ENCODE measurements at regions not wholly inside any gene's neighbourhood (a gene's known extent, or its start where the extent isn't known, plus 50 kb on each side); places are given as distances from the start of the nearest gene placed in this dataset.
A peak's percentile ranks its signal among the peaks of the same experiment; 100 is the strongest.
"Not testable (repeated sequence)": the region's sequence is repeated elsewhere in the genome, so short reads cannot be mapped to it uniquely, and the experiment has no call there.

DNA sequence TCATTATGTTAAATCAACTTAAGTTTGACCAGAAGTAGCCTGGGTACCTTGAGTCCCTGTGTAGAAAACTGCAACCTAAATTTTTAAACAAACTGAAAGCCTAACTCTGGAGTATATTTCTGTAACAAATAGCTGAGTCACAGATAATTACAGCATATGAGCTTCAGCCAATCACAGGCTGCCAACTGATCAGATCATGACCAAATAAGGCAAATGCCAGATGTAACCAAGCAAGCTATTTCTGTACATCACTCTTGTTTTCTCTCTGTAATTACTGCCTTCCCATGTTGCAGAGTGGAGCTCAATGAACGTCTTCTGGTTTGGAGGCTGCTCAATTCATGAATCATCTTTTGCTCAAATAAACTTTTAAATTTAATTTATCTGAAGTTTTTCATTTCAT lies 980.9 kb upstream of the DIAPH2 start:
- Histone ChIP-seq H3K4me3 (ENCODE audit: low read depth, low read length) (no peak overlapping the region), H3K4me1 (ENCODE audit: control insufficient read depth, insufficient read depth, low read length) (no peaks in the 10 kb centered on the region), H3K27me3 (ENCODE audit: control insufficient read depth, insufficient read depth, low read length) (no peaks in the 10 kb centered on the region), H3K36me3 (ENCODE audit: control insufficient read depth, insufficient read depth, low read length) (no peaks in the 10 kb centered on the region), H3K9me3 (ENCODE audit: control insufficient read depth, insufficient read depth, low read length) (no peaks in the 10 kb centered on the region), H3K9ac (ENCODE audit: low read depth, low read length) (no peak overlapping the region)

DNA sequence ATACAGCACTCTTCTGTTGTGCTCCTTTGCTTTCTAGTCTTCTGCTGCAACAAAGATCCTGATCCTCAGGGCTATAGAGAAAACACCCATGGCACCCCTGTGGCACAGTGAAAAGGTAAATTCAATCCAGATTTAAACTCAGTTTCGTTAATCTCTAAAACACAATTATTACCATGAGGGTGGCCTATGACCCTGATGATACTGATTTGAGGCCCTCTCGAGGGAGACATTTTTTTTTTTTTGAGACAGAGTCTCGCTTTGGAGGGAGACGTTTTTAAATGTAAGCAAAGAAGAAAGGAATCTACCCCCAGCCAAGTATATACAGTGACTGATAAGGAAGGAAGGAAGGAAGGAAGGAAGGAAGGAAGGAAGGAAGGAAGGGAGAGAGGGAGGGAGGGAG lies 967.8 kb upstream of the DIAPH2 start:
- no peaks in the 10 kb centered on the region for H3K9me3 ChIP-seq (ENCODE audit: control insufficient read depth, insufficient read depth, low read length)
- H3K9ac ChIP-seq (ENCODE audit: low read depth, low read length): no peak overlapping the region
- H3K4me3 ChIP-seq (ENCODE audit: low read depth, low read length): no peak overlapping the region
- no peaks in the 10 kb centered on the region for H3K36me3 ChIP-seq (ENCODE audit: control insufficient read depth, insufficient read depth, low read length)
- no peaks in the 10 kb centered on the region for H3K27me3 ChIP-seq (ENCODE audit: control insufficient read depth, insufficient read depth, low read length)
- H3K4me1 ChIP-seq (ENCODE audit: control insufficient read depth, insufficient read depth, low read length): no peaks in the 10 kb centered on the region

DNA sequence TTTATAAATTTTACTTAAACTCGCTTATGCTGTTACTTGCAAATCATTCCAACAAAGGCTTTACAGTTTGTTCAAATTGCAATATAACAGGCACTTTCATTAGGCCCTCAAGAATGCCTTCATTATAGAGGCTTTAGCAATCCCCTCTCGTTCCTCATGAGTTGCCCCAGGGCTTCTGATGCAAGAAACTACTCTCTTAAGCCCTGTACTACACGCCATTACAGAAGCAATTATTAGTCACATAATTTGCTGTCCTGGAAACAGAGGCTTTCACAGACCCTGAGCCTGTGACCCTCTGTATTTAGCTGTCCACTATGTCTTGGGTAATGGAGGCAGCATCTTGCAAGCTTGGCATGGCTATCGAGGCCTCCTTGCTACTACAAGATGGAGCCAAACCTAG lies 965.9 kb upstream of the DIAPH2 start:
- H3K4me3 ChIP-seq (ENCODE audit: low read depth, low read length): no peak overlapping the region

DNA sequence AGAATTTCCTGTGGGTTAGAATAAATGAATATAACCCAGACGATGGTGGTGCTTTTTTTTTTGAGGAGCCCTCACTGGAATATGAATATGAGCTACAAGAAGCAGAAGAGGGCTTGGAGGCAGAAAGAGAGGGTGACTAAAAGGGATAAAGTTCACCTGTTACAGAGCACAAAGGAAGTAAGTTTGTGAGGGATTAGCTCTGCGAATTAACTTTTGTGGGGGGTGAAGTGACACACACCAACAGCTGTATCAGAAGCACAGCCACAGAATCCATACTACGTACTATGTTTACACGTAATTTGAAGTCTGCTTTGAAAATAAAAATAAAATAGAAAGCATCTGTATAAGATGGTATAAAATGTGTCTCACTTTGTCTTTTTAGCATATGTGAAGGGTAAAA lies 963.6 kb upstream of the DIAPH2 start:
- Histone ChIP-seq H3K27me3 (ENCODE audit: control insufficient read depth, insufficient read depth, low read length) (no peaks in the 10 kb centered on the region), H3K4me3 (ENCODE audit: low read depth, low read length) (no peak overlapping the region), H3K4me1 (ENCODE audit: control insufficient read depth, insufficient read depth, low read length) (no peaks in the 10 kb centered on the region), H3K9ac (ENCODE audit: low read depth, low read length) (no peak overlapping the region), H3K9me3 (ENCODE audit: control insufficient read depth, insufficient read depth, low read length) (no peaks in the 10 kb centered on the region), H3K36me3 (ENCODE audit: control insufficient read depth, insufficient read depth, low read length) (no peaks in the 10 kb centered on the region)

More for the DNA sequence above, 965.9 kb upstream of the DIAPH2 start:
- H3K27me3 ChIP-seq (ENCODE audit: control insufficient read depth, insufficient read depth, low read length): no peaks in the 10 kb centered on the region
- no peaks in the 10 kb centered on the region for H3K4me1 ChIP-seq (ENCODE audit: control insufficient read depth, insufficient read depth, low read length)
- H3K36me3 ChIP-seq (ENCODE audit: control insufficient read depth, insufficient read depth, low read length): no peaks in the 10 kb centered on the region
- H3K9ac ChIP-seq (ENCODE audit: low read depth, low read length): no peak overlapping the region
- H3K9me3 ChIP-seq (ENCODE audit: control insufficient read depth, insufficient read depth, low read length): no peaks in the 10 kb centered on the region

DNA sequence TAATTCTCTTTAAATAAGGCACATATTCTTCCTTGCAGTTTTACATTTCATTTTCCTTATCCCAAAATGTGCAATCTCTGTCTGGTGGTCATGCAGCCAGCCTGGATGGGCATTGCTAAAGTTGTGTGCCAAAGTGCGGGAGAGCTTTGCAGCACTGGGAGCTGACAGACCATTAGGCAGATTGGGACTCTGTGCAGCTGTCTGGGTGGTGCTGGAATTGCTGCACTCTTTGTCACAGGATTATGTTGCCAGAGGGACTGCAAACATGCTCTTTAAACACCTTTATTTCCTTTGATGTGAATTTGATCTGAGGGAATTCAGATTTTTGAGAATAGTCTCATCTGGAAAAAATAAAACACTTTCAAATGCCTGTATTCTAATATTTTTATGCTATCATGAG lies 956.2 kb upstream of the DIAPH2 start:
- Histone ChIP-seq H3K9ac (ENCODE audit: low read depth, low read length) (no peak overlapping the region), H3K9me3 (ENCODE audit: control insufficient read depth, insufficient read depth, low read length) (no peaks in the 10 kb centered on the region), H3K4me3 (ENCODE audit: low read depth, low read length) (no peak overlapping the region), H3K27me3 (ENCODE audit: control insufficient read depth, insufficient read depth, low read length) (no peaks in the 10 kb centered on the region), H3K4me1 (ENCODE audit: control insufficient read depth, insufficient read depth, low read length) (no peaks in the 10 kb centered on the region), H3K36me3 (ENCODE audit: control insufficient read depth, insufficient read depth, low read length) (no peaks in the 10 kb centered on the region)

DNA sequence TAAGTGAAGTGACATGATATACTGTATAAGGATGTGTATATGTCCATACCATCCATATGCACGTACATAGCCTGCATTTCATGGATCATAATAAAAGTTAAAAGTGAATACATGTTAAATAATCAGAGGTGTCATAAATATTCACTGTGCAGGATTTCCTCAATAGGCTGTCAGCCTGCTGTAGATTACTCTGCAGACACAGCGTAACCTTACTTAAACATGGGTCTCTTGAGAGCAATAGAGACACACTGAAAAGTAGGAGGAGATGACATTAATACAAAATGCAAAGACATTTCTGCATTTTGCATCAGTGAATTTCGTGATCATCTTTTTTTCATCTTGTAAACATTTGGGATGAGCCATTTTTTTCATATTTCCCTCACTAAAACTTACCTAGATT lies 955.2 kb upstream of the DIAPH2 start:
- H3K36me3 ChIP-seq (ENCODE audit: control insufficient read depth, insufficient read depth, low read length): no peaks in the 10 kb centered on the region
- no peak overlapping the region for H3K9ac ChIP-seq (ENCODE audit: low read depth, low read length)
- no peaks in the 10 kb centered on the region for H3K9me3 ChIP-seq (ENCODE audit: control insufficient read depth, insufficient read depth, low read length)
- no peaks in the 10 kb centered on the region for H3K27me3 ChIP-seq (ENCODE audit: control insufficient read depth, insufficient read depth, low read length)
- no peak overlapping the region for H3K4me3 ChIP-seq (ENCODE audit: low read depth, low read length)
- H3K4me1 ChIP-seq (ENCODE audit: control insufficient read depth, insufficient read depth, low read length): no peaks in the 10 kb centered on the region

DNA sequence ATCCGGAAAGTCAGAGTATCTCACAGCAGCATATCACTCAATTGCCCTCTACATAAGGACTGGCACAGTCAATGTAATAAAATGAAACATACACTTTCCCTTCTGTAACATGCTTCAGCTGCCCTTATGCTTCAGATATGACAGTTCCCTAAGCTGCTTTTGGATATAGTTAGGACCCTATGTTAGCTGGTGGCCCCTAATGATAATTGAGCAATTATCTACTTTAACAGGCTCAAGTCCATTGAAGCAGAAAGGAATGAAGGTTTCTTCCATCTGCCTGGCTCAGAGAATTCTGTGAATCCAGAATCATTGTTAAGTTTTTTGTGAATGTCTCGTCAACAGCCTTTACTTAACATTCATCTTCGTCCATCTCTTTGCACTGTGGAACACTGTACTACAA lies 951.2 kb upstream of the DIAPH2 start:
- Histone ChIP-seq H3K4me3 (ENCODE audit: low read depth, low read length) (no peak overlapping the region), H3K9ac (ENCODE audit: low read depth, low read length) (no peak overlapping the region), H3K4me1 (ENCODE audit: control insufficient read depth, insufficient read depth, low read length) (no peaks in the 10 kb centered on the region), H3K9me3 (ENCODE audit: control insufficient read depth, insufficient read depth, low read length) (no peaks in the 10 kb centered on the region), H3K27me3 (ENCODE audit: control insufficient read depth, insufficient read depth, low read length) (no peaks in the 10 kb centered on the region), H3K36me3 (ENCODE audit: control insufficient read depth, insufficient read depth, low read length) (no peaks in the 10 kb centered on the region)

DNA sequence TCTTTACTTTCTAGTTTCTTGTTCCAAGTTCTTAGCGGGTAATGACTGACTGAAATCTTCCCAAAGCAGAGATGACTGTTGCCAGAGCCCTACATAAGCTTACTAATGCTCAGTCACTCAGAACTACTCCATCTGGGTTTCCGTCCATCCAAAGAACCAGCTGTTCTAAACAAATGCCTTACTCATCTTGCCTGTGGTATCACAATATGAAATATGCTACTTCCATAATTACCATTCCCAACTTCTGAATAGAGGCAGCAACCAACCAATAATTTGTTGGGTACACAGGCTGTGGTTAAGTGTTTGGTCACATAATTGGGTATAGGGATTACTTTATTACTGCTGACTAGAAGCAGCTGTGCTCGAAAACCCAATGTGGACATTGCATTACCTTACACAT lies 930.2 kb upstream of the DIAPH2 start:
- Histone ChIP-seq H3K27me3 (ENCODE audit: control insufficient read depth, insufficient read depth, low read length) (no peaks in the 10 kb centered on the region), H3K9ac (ENCODE audit: low read depth, low read length) (no peak overlapping the region), H3K9me3 (ENCODE audit: control insufficient read depth, insufficient read depth, low read length) (no peaks in the 10 kb centered on the region)

DNA sequence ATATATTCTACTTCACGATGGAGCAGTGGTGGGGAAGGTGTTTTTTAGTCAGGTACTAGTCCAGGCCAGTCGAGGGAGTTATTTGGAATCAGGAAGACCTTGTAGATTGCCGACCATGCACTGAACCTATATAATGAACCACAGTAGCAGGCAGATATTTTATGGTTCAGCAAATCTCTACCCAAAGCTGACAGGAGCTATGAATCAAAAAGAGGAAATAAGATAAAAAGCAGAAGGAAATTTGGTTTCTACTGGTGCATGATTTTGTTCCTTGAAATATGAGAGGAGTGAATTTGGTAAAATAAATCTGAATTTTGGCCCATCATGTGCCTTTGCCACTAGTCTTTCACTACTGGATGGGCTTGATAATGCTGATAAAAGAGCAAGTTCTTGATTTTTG lies 924.3 kb upstream of the DIAPH2 start:
- Histone ChIP-seq H3K27me3 (ENCODE audit: control insufficient read depth, insufficient read depth, low read length) (no peaks in the 10 kb centered on the region), H3K9me3 (ENCODE audit: control insufficient read depth, insufficient read depth, low read length) (no peaks in the 10 kb centered on the region), H3K4me1 (ENCODE audit: control insufficient read depth, insufficient read depth, low read length) (no peaks in the 10 kb centered on the region), H3K4me3 (ENCODE audit: low read depth, low read length) (no peak overlapping the region), H3K36me3 (ENCODE audit: control insufficient read depth, insufficient read depth, low read length) (no peaks in the 10 kb centered on the region), H3K9ac (ENCODE audit: low read depth, low read length) (no peak overlapping the region)

More for the DNA sequence above, 930.2 kb upstream of the DIAPH2 start:
- H3K4me1 ChIP-seq (ENCODE audit: control insufficient read depth, insufficient read depth, low read length): no peaks in the 10 kb centered on the region
- H3K36me3 ChIP-seq (ENCODE audit: control insufficient read depth, insufficient read depth, low read length): no peaks in the 10 kb centered on the region
- H3K4me3 ChIP-seq (ENCODE audit: low read depth, low read length): no peak overlapping the region

DNA sequence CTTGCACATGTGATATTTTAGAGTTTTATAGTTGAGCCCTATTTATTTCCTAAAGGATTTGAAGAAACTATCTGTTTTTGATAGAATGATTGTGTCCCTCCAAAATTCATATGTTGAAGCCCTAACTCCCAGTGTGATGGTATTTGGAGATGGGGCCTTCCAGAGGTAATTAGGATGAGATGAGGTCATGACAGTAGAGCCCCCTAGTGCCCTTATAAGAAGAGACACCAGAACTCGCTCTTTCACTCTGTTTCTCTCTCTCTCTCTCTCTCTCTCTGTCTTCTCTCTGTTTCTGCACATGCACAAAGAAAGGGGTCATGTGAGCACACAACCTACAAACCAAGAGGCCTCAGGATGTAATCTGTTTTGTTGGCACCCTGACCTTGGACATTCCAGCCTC lies 921.9 kb upstream of the DIAPH2 start:
- no peak overlapping the region for H3K9ac ChIP-seq (ENCODE audit: low read depth, low read length)
- no peak overlapping the region for H3K4me3 ChIP-seq (ENCODE audit: low read depth, low read length)
- H3K9me3 ChIP-seq (ENCODE audit: control insufficient read depth, insufficient read depth, low read length): no peaks in the 10 kb centered on the region
- no peaks in the 10 kb centered on the region for H3K27me3 ChIP-seq (ENCODE audit: control insufficient read depth, insufficient read depth, low read length)
- no peaks in the 10 kb centered on the region for H3K36me3 ChIP-seq (ENCODE audit: control insufficient read depth, insufficient read depth, low read length)
- peaks cover 10% of the 10 kb centered on the region for H3K4me1 ChIP-seq (ENCODE audit: control insufficient read depth, insufficient read depth, low read length)

DNA sequence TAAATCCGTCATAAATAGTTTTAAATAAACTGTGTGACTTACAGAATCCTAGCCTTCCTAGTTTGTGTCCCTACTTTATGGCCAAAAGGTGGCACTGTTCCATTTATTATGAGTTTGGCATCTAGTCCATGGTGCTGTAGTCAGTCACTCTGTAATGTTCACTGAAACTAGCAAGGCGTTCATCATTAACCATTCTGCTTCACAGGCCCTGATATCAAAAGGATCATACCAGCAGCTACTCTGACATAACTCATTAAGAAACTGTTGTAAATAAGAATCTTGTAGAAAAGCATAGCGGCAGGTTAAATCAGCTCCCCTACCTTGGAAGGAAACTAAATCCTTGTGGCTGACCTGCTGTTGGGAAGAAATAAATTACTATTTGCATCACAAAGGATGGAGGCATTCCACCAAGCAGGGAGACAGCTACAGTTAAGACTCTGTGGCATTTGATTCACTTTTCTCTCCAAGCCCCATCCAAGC lies 919.6 kb upstream of the DIAPH2 start:
- Histone ChIP-seq H3K9ac (ENCODE audit: low read depth, low read length) (no peak overlapping the region), H3K36me3 (ENCODE audit: control insufficient read depth, insufficient read depth, low read length) (no peaks in the 10 kb centered on the region), H3K4me1 (ENCODE audit: control insufficient read depth, insufficient read depth, low read length) (peaks cover 10% of the 10 kb centered on the region), H3K27me3 (ENCODE audit: control insufficient read depth, insufficient read depth, low read length) (no peaks in the 10 kb centered on the region), H3K4me3 (ENCODE audit: low read depth, low read length) (peak overlapping the region; percentile 27), H3K9me3 (ENCODE audit: control insufficient read depth, insufficient read depth, low read length) (no peaks in the 10 kb centered on the region)

DNA sequence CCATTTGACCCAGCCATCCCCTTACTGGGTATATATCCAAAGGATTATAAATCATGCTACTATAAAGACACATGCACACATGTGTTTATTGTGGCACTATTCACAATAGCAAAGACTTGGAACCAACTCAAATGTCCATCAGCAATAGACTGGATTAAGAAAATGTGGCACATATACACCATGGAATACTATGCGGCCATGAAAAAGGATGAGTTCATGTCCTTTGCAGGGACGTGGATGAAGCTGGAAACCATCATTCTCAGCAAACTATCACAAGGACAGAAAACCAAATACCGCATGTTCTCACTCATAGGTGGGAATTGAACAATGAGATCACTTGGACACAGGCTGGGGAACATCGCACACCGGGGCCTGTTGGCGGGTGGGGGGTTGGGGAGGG lies 913.4 kb upstream of the DIAPH2 start:
- not testable (repeated sequence) for H3K9ac ChIP-seq (ENCODE audit: low read depth, low read length); H3K4me3 ChIP-seq (ENCODE audit: low read depth, low read length); H3K4me1 ChIP-seq (ENCODE audit: control insufficient read depth, insufficient read depth, low read length); H3K9me3 ChIP-seq (ENCODE audit: control insufficient read depth, insufficient read depth, low read length); H3K27me3 ChIP-seq (ENCODE audit: control insufficient read depth, insufficient read depth, low read length); H3K36me3 ChIP-seq (ENCODE audit: control insufficient read depth, insufficient read depth, low read length)

DNA sequence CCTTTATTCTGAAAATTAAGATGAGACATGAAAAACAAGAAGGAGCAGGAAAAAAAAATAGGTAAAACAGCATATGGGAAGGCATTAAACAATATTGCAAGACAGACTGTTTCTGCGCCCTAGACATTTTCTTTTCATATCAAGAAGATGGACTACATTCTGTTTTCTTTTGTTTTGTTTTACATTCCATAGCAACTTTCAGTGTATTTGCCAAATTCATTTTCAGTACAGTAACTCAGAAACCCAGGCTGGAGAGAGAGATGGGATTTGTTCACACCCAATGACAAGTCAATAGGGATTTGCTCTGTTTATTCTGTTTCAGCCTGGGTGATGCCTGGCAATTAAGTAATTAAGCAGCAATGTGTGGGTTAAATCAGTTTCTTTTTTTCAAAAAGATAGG lies 892.8 kb upstream of the DIAPH2 start:
- H3K9me3 ChIP-seq (ENCODE audit: control insufficient read depth, insufficient read depth, low read length): no peaks in the 10 kb centered on the region

More for the DNA sequence above, 892.8 kb upstream of the DIAPH2 start:
- Histone ChIP-seq H3K27me3 (ENCODE audit: control insufficient read depth, insufficient read depth, low read length) (no peaks in the 10 kb centered on the region), H3K9ac (ENCODE audit: low read depth, low read length) (no peak overlapping the region), H3K36me3 (ENCODE audit: control insufficient read depth, insufficient read depth, low read length) (no peaks in the 10 kb centered on the region), H3K4me3 (ENCODE audit: low read depth, low read length) (no peak overlapping the region), H3K4me1 (ENCODE audit: control insufficient read depth, insufficient read depth, low read length) (no peaks in the 10 kb centered on the region)
